ENCODE measurements at regions not wholly inside any gene's neighbourhood (a gene's known extent, or its start where the extent isn't known, plus 50 kb on each side); places are given as distances from the start of the nearest gene placed in this dataset.
"Not testable (repeated sequence)": the region's sequence is repeated elsewhere in the genome, so short reads cannot be mapped to it uniquely, and the experiment has no call there.

- Histone ChIP-seq H3K36me3 (replicated peaks in 1 of 2; ENCODE audit: control insufficient read depth in 1 of 2, insufficient read depth in 2 of 2, low read length in 1 of 2) (no peaks in the 10 kb centered on the region), H3K9me3 (no peaks in the 10 kb centered on the region), H3K4me3 (ENCODE audit: low read depth in 2 of 2, low read length in 1 of 2) (no peak overlapping the region), H3K9ac (no peak overlapping the region), H2AFZ (ENCODE audit: low read depth) (no peak overlapping the region), H3K9me2 (no peaks in the 10 kb centered on the region), H3K79me2 (ENCODE audit: insufficient read depth) (no peaks in the 10 kb centered on the region), H3F3A (replicated peaks; ENCODE audit: insufficient read depth) (no peaks in the 10 kb centered on the region), H3K4me2 (no peak overlapping the region), H3K4me1 (ENCODE audit: control insufficient read depth in 1 of 2, insufficient read depth in 2 of 2, low read depth in 1 of 2, low read length in 1 of 2) (no peaks in the 10 kb centered on the region; a peak in 1 of 4 replicates), H4K20me1 (ENCODE audit: insufficient read depth) (no peaks in the 10 kb centered on the region), H3K27me3 (ENCODE audit: insufficient read depth) (no peaks in the 10 kb centered on the region; the same call in 1 of the 2 replicates), H3K27ac (ENCODE audit: low read depth in 2 of 2, low read length in 1 of 2) (no peak overlapping the region)
- ChIA-PET POLR2A (no interaction called here), CTCF (no interaction called here)
- WGBS (ENCODE audit: low lambda C conversion rate), result 35% methylated on average over 4 of the region's 4 CpGs
- no peak for TF ChIP-seq EP300 (IDR thresholded peaks at IDR 0.05; ENCODE audit: borderline replicate concordance in 1 of 2, low read depth in 1 of 2, low read length in 1 of 2)
- no peak for TF ChIP-seq RXRA (IDR thresholded peaks at IDR 0.05; ENCODE audit: borderline replicate concordance, low read depth)
- TF ChIP-seq USF2 (IDR thresholded peaks at IDR 0.05; ENCODE audit: borderline replicate concordance, low read depth, low read length), result no peak
- no peak for TF ChIP-seq FOXM1 (IDR thresholded peaks at IDR 0.05; ENCODE audit: low read depth)
- no peak for TF ChIP-seq RAD21 (IDR thresholded peaks at IDR 0.05; ENCODE audit: low read length)
- TF ChIP-seq SIN3A (IDR thresholded peaks at IDR 0.05; ENCODE audit: borderline replicate concordance, low read depth, low read length), result no peak
- TF ChIP-seq YY1 (IDR thresholded peaks at IDR 0.05; ENCODE audit: low read depth), result no peak
- no peak for TF ChIP-seq FOXJ3 (CRISPR knock-in tag; IDR thresholded peaks at IDR 0.05)
- TF ChIP-seq MAX (IDR thresholded peaks at IDR 0.05; ENCODE audit: low read depth), result no peak
- no peak for TF ChIP-seq FOSL2 (IDR thresholded peaks at IDR 0.05; ENCODE audit: borderline replicate concordance, low read depth)
- no peak for DNase-seq
Observed at GRCh38 chr2:95695613-95696012, 103.8 kb downstream of the TRIM43 start.

- Histone ChIP-seq H3K4me3 (ENCODE audit: low read depth in 2 of 2, low read length in 1 of 2) (no peak overlapping the region), H3K9ac (no peak overlapping the region), H3K36me3 (replicated peaks in 1 of 2; ENCODE audit: control insufficient read depth in 1 of 2, insufficient read depth in 2 of 2, low read length in 1 of 2) (no peaks in the 10 kb centered on the region), H3K27me3 (ENCODE audit: insufficient read depth) (no peaks in the 10 kb centered on the region; the same call in 1 of the 2 replicates), H3K4me1 (ENCODE audit: control insufficient read depth in 1 of 2, insufficient read depth in 2 of 2, low read depth in 1 of 2, low read length in 1 of 2) (no peaks in the 10 kb centered on the region; a peak in 1 of 4 replicates), H3K9me3 (no peaks in the 10 kb centered on the region), H2AFZ (ENCODE audit: low read depth) (no peak overlapping the region), H3K4me2 (no peak overlapping the region), H3K79me2 (ENCODE audit: insufficient read depth) (no peaks in the 10 kb centered on the region), H4K20me1 (ENCODE audit: insufficient read depth) (no peaks in the 10 kb centered on the region), H3K9me2 (no peaks in the 10 kb centered on the region), H3K27ac (ENCODE audit: low read depth in 2 of 2, low read length in 1 of 2) (no peak overlapping the region), H3F3A (replicated peaks; ENCODE audit: insufficient read depth) (no peaks in the 10 kb centered on the region)
- no peak for DNase-seq
- POLR2A ChIA-PET, result no interaction called here
- TF ChIP-seq NFIC (IDR thresholded peaks at IDR 0.05; ENCODE audit: borderline replicate concordance) (no peak), MAX (IDR thresholded peaks at IDR 0.05; ENCODE audit: low read depth) (no peak)
- WGBS (ENCODE audit: low lambda C conversion rate), result 37% methylated on average over 4 of the region's 4 CpGs
- CTCF ChIA-PET, result no interaction called here
Observed at GRCh38 chr2:95698146-95698545, 106.3 kb downstream of the TRIM43 start.

GRCh38 chr2:95699201-95700184 lies 107.7 kb downstream of the TRIM43 start:
- H4K20me1 ChIP-seq (ENCODE audit: insufficient read depth); H3F3A ChIP-seq (replicated peaks; ENCODE audit: insufficient read depth); CTCF ChIA-PET: not testable (repeated sequence)

More at GRCh38 chr2:95699201-95700184, 107.7 kb downstream of the TRIM43 start:
- H3K27ac ChIP-seq (ENCODE audit: low read depth in 2 of 2, low read length in 1 of 2); H3K4me1 ChIP-seq (ENCODE audit: control insufficient read depth in 1 of 2, insufficient read depth in 2 of 2, low read depth in 1 of 2, low read length in 1 of 2); H3K9me2 ChIP-seq; DNase-seq; H3K4me3 ChIP-seq (ENCODE audit: low read depth in 2 of 2, low read length in 1 of 2); H3K27me3 ChIP-seq (ENCODE audit: insufficient read depth); H3K36me3 ChIP-seq (replicated peaks in 1 of 2; ENCODE audit: control insufficient read depth in 1 of 2, insufficient read depth in 2 of 2, low read length in 1 of 2); H3K79me2 ChIP-seq (ENCODE audit: insufficient read depth); H3K9me3 ChIP-seq; H2AFZ ChIP-seq (ENCODE audit: low read depth); POLR2A ChIA-PET; H3K4me2 ChIP-seq; H3K9ac ChIP-seq: not testable (repeated sequence)
- WGBS (ENCODE audit: low lambda C conversion rate), result 30% methylated on average over 5 of the region's 5 CpGs
